Effector memory CD8-positive, alpha-beta T cell (primary cell): ENCODE measurements at regions not wholly inside any gene's neighbourhood (a gene's known extent, or its start where the extent isn't known, plus 50 kb on each side); places are given as distances from the start of the nearest gene placed in this dataset.

Experiments used
- ATAC-seq: fragments of 150-1000 bp; cut with Tn5 transposase; replicated peaks from 2 replicates; pipeline ENCODE4 v1.10.0; 2021; ENCODE audit warnings: mild to moderate bottlenecking, moderate library complexity
- DNase-seq, 3 experiments: peaks; one replicate each; pipeline ENCODE4 v3.0.0; 2021
- H3K27ac Mint-ChIP-seq, 2 donors: one replicate each; pipeline ENCODE4 v1.8.0; 2022; ENCODE audit warnings: mild to moderate bottlenecking in 2 of 2, mixed read lengths in 2 of 2, moderate library complexity in 2 of 2
- H3K27me3 Mint-ChIP-seq, 2 donors: one replicate each; pipeline ENCODE4 v1.8.0; 2022; ENCODE audit warnings: mixed read lengths in 2 of 2
- H3K36me3 Mint-ChIP-seq: one replicate; pipeline ENCODE4 v1.8.0; 2022; ENCODE audit warnings: mild to moderate bottlenecking, moderate library complexity, mixed read lengths; ENCODE audit not compliant: insufficient read depth
- H3K4me1 Mint-ChIP-seq, 2 donors: one replicate each; pipeline ENCODE4 v1.8.0; 2022; ENCODE audit warnings: low read depth in 2 of 2, mixed read lengths in 2 of 2
- H3K4me3 Mint-ChIP-seq, 2 donors: one replicate each; pipeline ENCODE4 v1.8.0; 2022; ENCODE audit warnings: mild to moderate bottlenecking in 2 of 2, mixed read lengths in 2 of 2, moderate library complexity in 2 of 2
- H3K9me3 Mint-ChIP-seq, 2 donors: one replicate each; pipeline ENCODE4 v1.8.0; 2022; ENCODE audit warnings: mixed read lengths in 2 of 2

GRCh38 chr3:17800232-17800631 is 57.8 kb upstream of the TBC1D5 start:
- no peak overlapping the region for H3K27ac Mint-ChIP-seq
- DNase-seq = no peak
- no peak for ATAC-seq
- no peaks in the 10 kb centered on the region for H3K36me3 Mint-ChIP-seq
- H3K4me1 Mint-ChIP-seq = no peaks in the 10 kb centered on the region
- peaks cover 19 to 22% of the 10 kb centered on the region in 2 donors for H3K27me3 Mint-ChIP-seq
- no peak overlapping the region for H3K4me3 Mint-ChIP-seq
- H3K9me3 Mint-ChIP-seq = no peaks in the 10 kb centered on the region

DNA sequence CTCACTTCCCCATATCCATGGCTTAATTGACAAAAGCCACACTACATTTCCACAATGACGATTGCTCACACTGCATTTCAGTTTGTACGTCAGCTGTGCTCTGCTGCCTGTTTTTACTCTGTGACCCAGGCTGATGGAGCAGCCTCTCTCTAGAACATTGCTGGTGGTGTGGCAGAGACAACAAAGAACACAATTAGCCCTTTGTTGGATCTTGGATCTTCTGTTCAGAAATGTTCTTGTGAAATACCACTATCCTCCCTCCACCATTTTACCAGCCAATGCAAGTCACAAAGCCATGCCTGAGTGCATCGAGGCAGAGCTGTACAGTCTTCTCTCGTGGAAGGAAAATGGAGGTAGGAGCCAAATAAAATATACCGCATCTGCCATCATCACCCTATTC is 56.9 kb upstream of the TBC1D5 start:
- ATAC-seq (no peak), DNase-seq (no peak)
- no peaks in the 10 kb centered on the region for H3K4me1 Mint-ChIP-seq
- H3K9me3 Mint-ChIP-seq = no peaks in the 10 kb centered on the region
- H3K4me3 Mint-ChIP-seq = no peak overlapping the region
- peaks cover 18 to 19% of the 10 kb centered on the region in 2 donors for H3K27me3 Mint-ChIP-seq
- H3K27ac Mint-ChIP-seq = no peak overlapping the region
- H3K36me3 Mint-ChIP-seq = no peaks in the 10 kb centered on the region

DNA sequence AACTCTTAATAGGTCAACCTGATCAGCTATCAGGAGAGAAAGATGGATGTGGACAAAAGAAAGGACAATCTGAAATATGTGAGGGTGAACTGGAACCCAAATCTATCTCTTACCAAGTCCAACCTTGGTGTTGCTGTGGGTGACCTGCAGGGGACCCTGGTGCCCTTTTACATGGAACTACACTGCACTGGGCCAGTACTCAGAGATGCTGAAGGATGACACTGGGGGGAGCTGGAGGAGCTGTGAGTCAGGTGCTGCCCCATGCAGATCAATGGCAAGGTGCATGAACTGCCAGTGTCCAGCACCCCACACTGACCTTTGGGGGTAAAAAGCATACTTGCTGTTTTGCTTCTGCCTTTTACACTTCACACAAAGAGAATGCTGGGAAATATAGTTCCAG is 55.6 kb upstream of the TBC1D5 start:
- H3K9me3 Mint-ChIP-seq = peaks cover 0 to 2% of the 10 kb centered on the region in 2 donors
- ATAC-seq = no peak
- no peaks in the 10 kb centered on the region for H3K4me1 Mint-ChIP-seq
- peaks cover 19% of the 10 kb centered on the region in 2 donors for H3K27me3 Mint-ChIP-seq
- no peak overlapping the region for H3K4me3 Mint-ChIP-seq
- DNase-seq = no peak
- H3K36me3 Mint-ChIP-seq = no peaks in the 10 kb centered on the region
- no peak overlapping the region for H3K27ac Mint-ChIP-seq

DNA sequence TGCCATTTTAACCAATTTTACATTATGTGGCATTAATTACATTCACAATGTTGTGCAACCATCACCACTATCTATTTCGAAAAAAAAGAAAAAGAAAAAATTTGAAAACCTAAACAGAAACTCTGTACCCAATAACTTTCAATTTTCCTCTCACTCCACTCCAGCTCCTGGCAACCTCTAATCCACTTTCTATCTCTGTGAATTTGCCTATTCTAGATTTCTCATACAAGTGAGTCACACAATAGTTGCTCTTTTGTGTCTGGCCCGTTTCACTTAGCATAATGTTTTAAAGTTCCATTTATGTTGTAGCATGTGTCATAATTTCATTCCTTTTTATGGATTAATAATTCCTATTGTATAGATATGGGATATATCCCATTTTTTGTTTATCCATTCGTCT is 53.3 kb upstream of the TBC1D5 start:
- Mint-ChIP-seq H3K27ac (no peak overlapping the region), H3K9me3 (peaks cover 0 to 5% of the 10 kb centered on the region in 2 donors), H3K36me3 (no peaks in the 10 kb centered on the region), H3K4me1 (no peaks in the 10 kb centered on the region), H3K27me3 (peaks cover 26 to 36% of the 10 kb centered on the region in 2 donors), H3K4me3 (no peak overlapping the region)
- no peak for ATAC-seq
- no peak for DNase-seq

- Mint-ChIP-seq H3K4me3 (no peak overlapping the region), H3K27me3 (peaks cover 28 to 41% of the 10 kb centered on the region in 2 donors), H3K9me3 (peaks cover 0 to 5% of the 10 kb centered on the region in 2 donors), H3K4me1 (no peaks in the 10 kb centered on the region), H3K27ac (no peak overlapping the region), H3K36me3 (no peaks in the 10 kb centered on the region)
- no peak for ATAC-seq
- DNase-seq = no peak
Measured at GRCh38 chr3:17795280-17795679, 52.8 kb upstream of the TBC1D5 start.

DNA sequence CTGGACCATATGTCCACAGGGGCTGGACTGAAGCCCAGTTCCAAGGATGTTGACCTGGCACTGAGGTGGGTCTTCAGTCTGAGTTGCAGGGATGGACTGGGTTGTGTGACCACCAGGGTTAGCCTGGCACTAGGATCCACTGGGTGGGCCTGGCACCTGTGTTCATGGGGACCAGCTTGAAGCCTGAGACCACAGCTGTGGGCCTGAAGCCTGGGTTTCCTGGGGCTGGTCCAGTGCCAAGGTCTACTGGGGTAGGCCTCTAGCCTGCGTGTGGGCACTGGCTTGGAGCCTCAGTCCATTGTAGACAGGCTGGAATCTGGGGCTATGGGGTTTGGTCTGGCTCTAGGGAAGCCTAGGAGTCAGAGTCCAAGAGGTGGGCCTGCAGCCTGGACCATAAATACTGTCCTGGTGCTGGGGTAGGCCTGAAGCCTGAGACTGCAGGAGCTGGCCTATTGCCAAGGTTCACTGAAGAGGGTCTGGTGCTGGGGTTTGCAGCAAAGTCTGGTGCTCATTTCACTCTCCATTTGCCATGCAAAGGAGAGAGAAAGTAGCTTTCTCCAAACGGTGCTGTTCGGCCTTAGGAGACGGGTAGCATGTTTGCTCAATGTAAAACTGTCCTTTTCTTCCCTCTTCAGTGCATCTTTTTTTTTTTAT is 51.2 kb upstream of the TBC1D5 start:
- Mint-ChIP-seq H3K4me1 (no peaks in the 10 kb centered on the region), H3K4me3 (no peak overlapping the region), H3K27ac (no peak overlapping the region), H3K9me3 (peaks cover 0 to 5% of the 10 kb centered on the region in 2 donors), H3K27me3 (peaks cover 30 to 32% of the 10 kb centered on the region in 2 donors), H3K36me3 (no peaks in the 10 kb centered on the region)
- ATAC-seq (no peak), DNase-seq (no peak)
